Choroid plexus epithelial cell (primary cell): ENCODE measurements at regions not wholly inside any gene's neighbourhood (a gene's known extent, or its start where the extent isn't known, plus 50 kb on each side); places are given as distances from the start of the nearest gene placed in this dataset.

ENCODE experiments used
- DNase-seq: peaks from one replicate; pipeline ENCODE4 v3.0.0-alpha.2; 2010; ENCODE audit warnings: low read depth
- H3K4me3 ChIP-seq: 2 replicates; pipeline ENCODE4 v1.5.1; 2011; ENCODE audit warnings: low read depth, mild to moderate bottlenecking, control low read depth, low read length, moderate library complexity
- TF ChIP-seq, protein P1 (sequence below): conservative IDR thresholded peaks from 2 replicates; pipeline ENCODE4 v1.5.1; 2011; ENCODE audit warnings: low read depth, mild to moderate bottlenecking, control low read depth, inconsistent platforms, low read length, moderate library complexity

DNA sequence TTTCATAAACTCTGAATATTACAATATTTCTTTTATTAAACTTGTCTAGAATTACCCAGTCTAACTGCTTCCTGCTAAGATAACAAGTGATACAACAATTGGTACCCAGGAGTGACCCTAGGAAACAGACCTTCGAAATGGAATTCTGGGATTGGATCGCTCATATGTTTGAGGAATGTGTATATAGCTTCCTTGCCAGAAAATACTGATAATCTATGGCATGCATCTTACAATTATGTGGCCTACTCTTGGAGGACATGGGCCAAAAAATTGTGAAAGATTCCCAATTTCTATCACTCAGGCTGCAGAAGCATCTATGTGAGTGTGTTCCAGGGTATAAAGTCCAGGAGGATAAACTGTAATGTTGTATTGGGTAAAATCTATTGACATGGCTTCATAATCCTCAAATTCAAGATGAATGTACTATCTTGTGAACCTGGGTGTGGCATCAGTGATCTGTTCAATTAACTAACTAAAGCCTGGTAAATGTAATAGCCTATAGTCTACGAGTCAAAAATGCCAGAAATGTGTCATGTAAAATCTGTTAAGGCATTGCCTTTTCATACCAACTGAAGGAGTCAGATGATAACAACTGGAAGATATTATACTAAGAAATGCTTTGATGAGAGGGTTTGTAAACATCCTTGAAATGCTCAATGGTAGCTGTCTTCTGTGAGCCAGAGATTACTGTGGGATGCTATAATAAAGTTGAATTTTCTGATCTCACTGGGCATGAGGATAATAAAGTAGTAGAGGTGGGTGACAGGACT is 1499.3 kb downstream of the PCDH7 start:
- DNase-seq: peak; percentile 40
- no peak overlapping the region for H3K4me3 ChIP-seq
- TF ChIP-seq, protein P1, sequence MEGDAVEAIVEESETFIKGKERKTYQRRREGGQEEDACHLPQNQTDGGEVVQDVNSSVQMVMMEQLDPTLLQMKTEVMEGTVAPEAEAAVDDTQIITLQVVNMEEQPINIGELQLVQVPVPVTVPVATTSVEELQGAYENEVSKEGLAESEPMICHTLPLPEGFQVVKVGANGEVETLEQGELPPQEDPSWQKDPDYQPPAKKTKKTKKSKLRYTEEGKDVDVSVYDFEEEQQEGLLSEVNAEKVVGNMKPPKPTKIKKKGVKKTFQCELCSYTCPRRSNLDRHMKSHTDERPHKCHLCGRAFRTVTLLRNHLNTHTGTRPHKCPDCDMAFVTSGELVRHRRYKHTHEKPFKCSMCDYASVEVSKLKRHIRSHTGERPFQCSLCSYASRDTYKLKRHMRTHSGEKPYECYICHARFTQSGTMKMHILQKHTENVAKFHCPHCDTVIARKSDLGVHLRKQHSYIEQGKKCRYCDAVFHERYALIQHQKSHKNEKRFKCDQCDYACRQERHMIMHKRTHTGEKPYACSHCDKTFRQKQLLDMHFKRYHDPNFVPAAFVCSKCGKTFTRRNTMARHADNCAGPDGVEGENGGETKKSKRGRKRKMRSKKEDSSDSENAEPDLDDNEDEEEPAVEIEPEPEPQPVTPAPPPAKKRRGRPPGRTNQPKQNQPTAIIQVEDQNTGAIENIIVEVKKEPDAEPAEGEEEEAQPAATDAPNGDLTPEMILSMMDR: no peak

DNA sequence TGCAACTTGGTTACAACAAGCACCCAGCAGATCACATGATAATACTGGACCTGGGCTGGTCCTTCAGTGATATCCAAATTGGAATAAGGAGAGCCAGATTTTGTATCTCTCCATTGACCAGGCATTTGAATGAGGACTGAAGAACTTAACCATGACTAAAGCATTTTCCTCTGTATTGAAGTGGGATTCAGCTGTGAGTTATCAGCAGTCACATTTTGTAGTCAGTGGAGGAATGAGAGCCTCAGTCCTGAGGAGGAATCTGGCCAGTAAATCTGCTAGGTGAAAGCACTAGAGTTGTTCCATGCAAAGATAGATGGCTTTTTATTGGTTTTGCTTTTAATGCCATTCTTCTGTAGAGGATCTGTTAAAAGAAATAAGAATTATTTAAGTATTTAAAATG is 1506.0 kb downstream of the PCDH7 start:
- H3K4me3 ChIP-seq: no peak overlapping the region
- peak; percentile 81 for DNase-seq
- TF ChIP-seq, protein P1: no peak

DNA sequence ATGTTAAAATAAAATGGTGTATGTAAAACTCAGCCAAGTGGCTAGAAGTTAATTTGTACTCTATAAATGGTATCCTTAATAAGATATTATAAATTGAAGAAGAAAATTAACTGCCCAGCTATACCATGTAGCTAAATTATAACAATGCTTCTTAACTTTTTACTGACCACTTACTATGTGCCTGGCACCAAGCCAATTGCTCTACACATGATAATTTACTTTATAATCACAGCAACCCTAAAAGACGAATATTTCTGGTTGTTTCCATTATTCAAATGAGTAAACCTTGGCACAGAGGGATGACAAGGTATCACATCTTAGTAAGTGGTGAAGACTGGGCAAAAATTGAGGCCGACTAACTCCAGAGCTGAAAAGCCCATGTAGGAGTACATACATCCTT is 1506.6 kb downstream of the PCDH7 start:
- no peak overlapping the region for H3K4me3 ChIP-seq
- DNase-seq: no peak
- TF ChIP-seq, protein P1: no peak

DNA sequence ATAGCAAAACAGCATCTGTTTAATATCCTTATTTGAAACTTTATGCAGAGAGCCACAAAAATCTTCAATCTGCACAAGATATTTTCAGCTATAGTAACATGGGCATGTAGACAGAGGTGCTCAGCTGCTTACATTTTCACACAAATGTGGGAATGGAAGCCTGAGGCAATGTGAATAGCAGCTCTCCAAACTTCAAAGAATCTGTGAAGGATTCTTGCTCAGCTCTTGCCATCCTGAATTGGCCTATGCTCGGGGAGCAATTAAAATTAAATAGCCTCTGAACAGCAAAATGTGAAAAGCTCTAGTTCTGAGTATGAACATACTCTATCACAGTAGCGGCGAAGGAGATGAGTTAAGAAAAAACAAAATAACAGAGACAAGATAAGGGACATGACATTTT is 1523.8 kb downstream of the PCDH7 start:
- no peak for DNase-seq
- H3K4me3 ChIP-seq: no peak overlapping the region
- TF ChIP-seq, protein P1: no peak

DNA sequence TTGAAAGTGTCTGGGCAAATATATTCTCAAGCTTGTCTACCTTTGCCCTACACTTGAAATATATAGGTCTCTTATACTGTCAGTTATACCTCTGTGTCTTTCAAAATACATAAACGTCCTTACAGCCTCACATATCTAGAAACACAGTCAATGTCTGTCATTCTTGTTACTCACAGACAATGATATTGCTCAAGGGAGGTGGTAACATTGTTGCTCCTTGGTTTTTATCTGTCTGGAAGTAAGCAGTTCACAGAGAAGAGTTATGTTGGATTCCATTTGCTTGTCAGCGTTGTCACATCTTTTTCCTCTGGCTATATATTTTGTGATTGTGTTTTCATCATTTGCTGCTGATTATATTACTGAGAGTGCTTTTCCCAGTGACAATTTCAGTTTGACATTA is 1528.9 kb downstream of the PCDH7 start:
- TF ChIP-seq, protein P1: no peak

DNA sequence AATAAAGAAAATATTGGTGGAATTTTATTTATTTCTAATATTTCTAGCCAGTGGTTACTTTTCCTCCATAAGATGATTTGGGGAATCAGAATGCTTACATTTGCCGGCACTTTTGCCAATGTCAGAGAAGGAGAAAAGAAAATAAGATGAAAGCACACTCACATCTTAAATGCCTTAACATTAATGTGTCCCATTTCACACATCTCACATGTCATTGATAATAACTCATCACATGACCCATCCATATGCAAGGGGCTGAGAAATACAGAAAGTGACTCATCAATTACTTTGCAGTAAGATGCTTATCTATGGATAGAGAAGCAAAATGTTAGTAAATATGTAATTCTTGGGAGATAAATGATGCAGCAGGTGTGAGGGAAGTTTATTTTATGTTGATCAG is 1531.0 kb downstream of the PCDH7 start:
- DNase-seq: no peak
- TF ChIP-seq, protein P1: no peak
- H3K4me3 ChIP-seq: no peak overlapping the region

More for the DNA sequence above, 1528.9 kb downstream of the PCDH7 start:
- DNase-seq: no peak
- no peak overlapping the region for H3K4me3 ChIP-seq

DNA sequence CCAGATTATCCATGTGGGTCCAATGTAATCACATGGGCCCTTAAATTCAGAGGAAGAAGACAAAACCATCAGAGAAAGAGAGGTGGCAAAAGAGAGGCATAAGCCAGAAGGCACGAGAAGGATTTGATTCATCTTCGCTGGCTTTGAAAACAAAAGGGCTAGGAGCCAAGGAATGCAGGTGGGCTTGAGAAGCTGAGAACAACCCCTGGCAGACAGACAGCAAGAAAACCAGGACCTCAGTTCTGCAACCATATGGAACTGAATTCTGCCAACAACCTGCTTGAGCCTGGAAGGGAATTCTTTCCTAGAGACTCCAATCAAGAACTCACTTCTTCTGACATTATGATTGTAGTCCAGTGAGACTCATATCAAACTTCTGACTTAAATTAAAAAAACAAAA is 1531.8 kb downstream of the PCDH7 start:
- no peak for DNase-seq
- TF ChIP-seq, protein P1: no peak
- no peak overlapping the region for H3K4me3 ChIP-seq
